Right lobe of liver (tissue), 6 donors: ENCODE measurements at regions not wholly inside any gene's neighbourhood (a gene's known extent, or its start where the extent isn't known, plus 50 kb on each side); places are given as distances from the start of the nearest gene placed in this dataset.

Source experiments
- ATAC-seq, 4 donors: fragments of 200-7000 bp; cut with Tn5 transposase; one replicate each; pipeline ENCODE4 v1.9.1; 2020; ENCODE audit warnings: mild to moderate bottlenecking in 4 of 4, moderate library complexity in 4 of 4
- DNase-seq, 3 donors: peaks; one replicate each; pipeline ENCODE4 v3.0.0-alpha.2; 2020
- H3K27ac ChIP-seq, 3 donors: fragments of 200-600 bp; one replicate each; pipeline ENCODE4 v1.8.0; 2022
- H3K27me3 ChIP-seq, 2 donors: fragments of 200-600 bp; one replicate each; pipeline ENCODE4 v1.8.0; 2022
- H3K36me3 ChIP-seq, 4 donors: fragments of 200-600 bp; sonication (generic) in 1 of 4; one replicate each; pipeline versions ENCODE4 v1.5.1 to v1.8.0; 2017 to 2022; ENCODE audit warnings: control low read depth in 1 of 4
- H3K4me1 ChIP-seq, 4 donors: fragments of 200-600 bp; sonication (generic) in 1 of 4; one replicate each; pipeline versions ENCODE4 v1.5.1 to v1.8.0; 2017 to 2022; ENCODE audit warnings: control low read depth in 1 of 4
- H3K4me3 ChIP-seq, 3 donors: fragments of 200-600 bp; one replicate each; pipeline ENCODE4 v1.8.0; 2022
- H3K9me3 ChIP-seq, 4 donors: fragments of 200-600 bp; sonication (generic) in 1 of 4; one replicate each; pipeline versions ENCODE4 v1.5.1 to v1.8.0; 2017 to 2022; ENCODE audit warnings: control low read depth in 1 of 4
- POLR2A ChIP-seq: fragments of 450-650 bp; IDR thresholded peaks from one replicate; pipeline ENCODE4 v1.6.1; 2017; ENCODE audit warnings: antibody characterized with exemption, mild to moderate bottlenecking
- WGBS: methylation state at CpG from one replicate; pipeline ENCODE4 v1.1.6; 2018; ENCODE audit warnings: low coverage, low lambda C conversion rate; ENCODE audit not compliant: insufficient coverage; ENCODE audit errors: missing lambda C conversion rate; 5-methylcytosine and 5-hydroxymethylcytosine counted together
- intact Hi-C, 2 donors: fragments of 100-400 bp; cut with DNase I; formaldehyde crosslinking; loops; one replicate each; pipeline versions ENCODE4 v1.11.2 to v1.14.1; 2022
- TF ChIP-seq, protein P1 (sequence below), 4 donors: fragments of 200-600 bp in 3 of 4; fragments of 450-650 bp in 1 of 4; IDR thresholded peaks; one replicate each; pipeline versions ENCODE4 v1.5.1 to v1.8.0; 2016 to 2022; ENCODE audit warnings: antibody characterized with exemption in 4 of 4, mild to moderate bottlenecking in 2 of 4
- donor health status: DM: no; HTN: yes; CAD: no.
- donor health status: DM: no; HTN: no; CAD: no.
- donor health status: DM: no; HTN: no; CAD: no.
- donor health status: DM: no; HTN: yes; CAD: no.
- donor health status: DM: no; HTN: yes; CAD: no.

DNA sequence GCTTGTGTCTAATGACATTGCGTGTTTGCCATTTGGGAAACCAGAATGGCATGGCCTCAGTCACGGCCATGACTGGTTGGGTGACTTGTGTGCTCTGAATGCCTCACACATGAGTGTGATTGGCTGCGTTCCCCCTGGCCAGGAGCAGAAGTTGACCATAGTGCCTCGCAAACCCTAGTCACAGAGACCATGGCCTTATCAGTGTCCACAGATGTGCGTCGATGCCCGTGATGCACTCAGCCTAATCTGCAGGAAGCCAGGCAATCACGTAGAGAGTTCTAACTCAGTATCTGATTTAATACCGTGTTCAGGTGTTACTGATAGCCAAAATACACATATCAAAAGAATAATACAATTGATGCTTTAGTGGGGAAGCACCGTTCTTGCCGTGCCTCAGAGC is 64.0 kb downstream of the BOLA3 start:
- TF ChIP-seq, protein P1, sequence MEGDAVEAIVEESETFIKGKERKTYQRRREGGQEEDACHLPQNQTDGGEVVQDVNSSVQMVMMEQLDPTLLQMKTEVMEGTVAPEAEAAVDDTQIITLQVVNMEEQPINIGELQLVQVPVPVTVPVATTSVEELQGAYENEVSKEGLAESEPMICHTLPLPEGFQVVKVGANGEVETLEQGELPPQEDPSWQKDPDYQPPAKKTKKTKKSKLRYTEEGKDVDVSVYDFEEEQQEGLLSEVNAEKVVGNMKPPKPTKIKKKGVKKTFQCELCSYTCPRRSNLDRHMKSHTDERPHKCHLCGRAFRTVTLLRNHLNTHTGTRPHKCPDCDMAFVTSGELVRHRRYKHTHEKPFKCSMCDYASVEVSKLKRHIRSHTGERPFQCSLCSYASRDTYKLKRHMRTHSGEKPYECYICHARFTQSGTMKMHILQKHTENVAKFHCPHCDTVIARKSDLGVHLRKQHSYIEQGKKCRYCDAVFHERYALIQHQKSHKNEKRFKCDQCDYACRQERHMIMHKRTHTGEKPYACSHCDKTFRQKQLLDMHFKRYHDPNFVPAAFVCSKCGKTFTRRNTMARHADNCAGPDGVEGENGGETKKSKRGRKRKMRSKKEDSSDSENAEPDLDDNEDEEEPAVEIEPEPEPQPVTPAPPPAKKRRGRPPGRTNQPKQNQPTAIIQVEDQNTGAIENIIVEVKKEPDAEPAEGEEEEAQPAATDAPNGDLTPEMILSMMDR (IDR thresholded peaks at IDR 0.05): no peak
- no peak for TF ChIP-seq POLR2A
- no peak for DNase-seq
- intact Hi-C loops: no loop called here
- Histone ChIP-seq H3K9me3 (no peaks in the 10 kb centered on the region), H3K36me3 (peaks cover 0 to 35% (median 7%) of the 10 kb centered on the region in 4 donors), H3K4me3 (no peak overlapping the region), H3K27me3 (no peaks in the 10 kb centered on the region), H3K4me1 (no peaks in the 10 kb centered on the region), H3K27ac (no peak overlapping the region)
- no peak for ATAC-seq
- WGBS: 84% methylated on average over 6 of the region's 11 CpGs
